ENCODE measurements at regions not wholly inside any gene's neighbourhood (a gene's known extent, or its start where the extent isn't known, plus 50 kb on each side); places are given as distances from the start of the nearest gene placed in this dataset.

- no peaks in the 10 kb centered on the region for H3K4me1 ChIP-seq (ENCODE audit: low read length)
- H3K27ac ChIP-seq (ENCODE audit: low read length), result no peak overlapping the region
- no peak overlapping the region for H2AFZ ChIP-seq (ENCODE audit: low read length)
- H4K20me1 ChIP-seq (ENCODE audit: insufficient read depth, low read depth, low read length), result no peaks in the 10 kb centered on the region
- DNase-seq, result no peak
- no peak overlapping the region for H3K4me2 ChIP-seq (ENCODE audit: low read depth, low read length, poor library complexity, severe bottlenecking)
- H3K9ac ChIP-seq (ENCODE audit: low read length), result no peak overlapping the region
- no peaks in the 10 kb centered on the region for H3K27me3 ChIP-seq (ENCODE audit: low read length)
- no peaks in the 10 kb centered on the region for H3K9me3 ChIP-seq (ENCODE audit: low read length)
- no peaks in the 10 kb centered on the region for H3K36me3 ChIP-seq (ENCODE audit: insufficient read depth, low read length)
- no peaks in the 10 kb centered on the region for H3K9me2 ChIP-seq (replicated peaks; ENCODE audit: insufficient read depth, low read length)
- H3K79me2 ChIP-seq (ENCODE audit: low read length), result no peaks in the 10 kb centered on the region
- H3K4me3 ChIP-seq (ENCODE audit: low read length), result no peak overlapping the region
Measured at GRCh38 chr10:3534433-3534832, 250.6 kb downstream of the KLF6 start.

GRCh38 chr10:3533296-3533695 lies 251.7 kb downstream of the KLF6 start:
- H2AFZ ChIP-seq (ENCODE audit: low read length), result no peak overlapping the region
- no peaks in the 10 kb centered on the region for H3K79me2 ChIP-seq (ENCODE audit: low read length)
- no peaks in the 10 kb centered on the region for H3K9me2 ChIP-seq (replicated peaks; ENCODE audit: insufficient read depth, low read length)
- no peaks in the 10 kb centered on the region for H4K20me1 ChIP-seq (ENCODE audit: insufficient read depth, low read depth, low read length)
- no peak for DNase-seq
- H3K4me3 ChIP-seq (ENCODE audit: low read length), result no peak overlapping the region
- no peak overlapping the region for H3K27ac ChIP-seq (ENCODE audit: low read length)
- H3K27me3 ChIP-seq (ENCODE audit: low read length), result no peaks in the 10 kb centered on the region
- H3K9me3 ChIP-seq (ENCODE audit: low read length), result no peaks in the 10 kb centered on the region
- H3K4me2 ChIP-seq (ENCODE audit: low read depth, low read length, poor library complexity, severe bottlenecking), result no peak overlapping the region
- no peaks in the 10 kb centered on the region for H3K36me3 ChIP-seq (ENCODE audit: insufficient read depth, low read length)
- no peaks in the 10 kb centered on the region for H3K4me1 ChIP-seq (ENCODE audit: low read length)
- no peak overlapping the region for H3K9ac ChIP-seq (ENCODE audit: low read length)

- Histone ChIP-seq H3K36me3 (ENCODE audit: insufficient read depth, low read length) (no peaks in the 10 kb centered on the region), H2AFZ (ENCODE audit: low read length) (no peak overlapping the region), H3K4me1 (ENCODE audit: low read length) (no peaks in the 10 kb centered on the region), H3K27ac (ENCODE audit: low read length) (no peak overlapping the region), H3K9ac (ENCODE audit: low read length) (no peak overlapping the region), H3K79me2 (ENCODE audit: low read length) (no peaks in the 10 kb centered on the region), H3K9me3 (ENCODE audit: low read length) (no peaks in the 10 kb centered on the region), H3K9me2 (replicated peaks; ENCODE audit: insufficient read depth, low read length) (no peaks in the 10 kb centered on the region), H3K27me3 (ENCODE audit: low read length) (no peaks in the 10 kb centered on the region), H3K4me2 (ENCODE audit: low read depth, low read length, poor library complexity, severe bottlenecking) (no peak overlapping the region), H4K20me1 (ENCODE audit: insufficient read depth, low read depth, low read length) (no peaks in the 10 kb centered on the region), H3K4me3 (ENCODE audit: low read length) (no peak overlapping the region)
- no peak for DNase-seq
Measured at GRCh38 chr10:3532644-3533043, 252.4 kb downstream of the KLF6 start.

- Histone ChIP-seq H3K79me2 (ENCODE audit: low read length) (no peaks in the 10 kb centered on the region), H3K4me1 (ENCODE audit: low read length) (no peaks in the 10 kb centered on the region), H3K9me2 (replicated peaks; ENCODE audit: insufficient read depth, low read length) (no peaks in the 10 kb centered on the region), H3K9ac (ENCODE audit: low read length) (no peak overlapping the region), H3K4me2 (ENCODE audit: low read depth, low read length, poor library complexity, severe bottlenecking) (no peak overlapping the region), H2AFZ (ENCODE audit: low read length) (no peak overlapping the region), H3K36me3 (ENCODE audit: insufficient read depth, low read length) (no peaks in the 10 kb centered on the region), H4K20me1 (ENCODE audit: insufficient read depth, low read depth, low read length) (no peaks in the 10 kb centered on the region), H3K9me3 (ENCODE audit: low read length) (no peaks in the 10 kb centered on the region), H3K27ac (ENCODE audit: low read length) (no peak overlapping the region), H3K4me3 (ENCODE audit: low read length) (no peak overlapping the region), H3K27me3 (ENCODE audit: low read length) (no peaks in the 10 kb centered on the region)
- no peak for DNase-seq
Measured at GRCh38 chr10:3531670-3532069, 253.3 kb downstream of the KLF6 start.

- Histone ChIP-seq H3K36me3 (ENCODE audit: insufficient read depth, low read length) (no peaks in the 10 kb centered on the region), H3K4me3 (ENCODE audit: low read length) (no peak overlapping the region)
Measured at GRCh38 chr10:3530783-3531645, 254.0 kb downstream of the KLF6 start.

GRCh38 chr10:3530346-3530745 lies 254.7 kb downstream of the KLF6 start:
- Histone ChIP-seq H3K4me1 (ENCODE audit: low read length) (no peaks in the 10 kb centered on the region), H3K36me3 (ENCODE audit: insufficient read depth, low read length) (no peaks in the 10 kb centered on the region), H2AFZ (ENCODE audit: low read length) (no peak overlapping the region), H3K4me3 (ENCODE audit: low read length) (no peak overlapping the region), H3K79me2 (ENCODE audit: low read length) (no peaks in the 10 kb centered on the region), H3K27me3 (ENCODE audit: low read length) (no peaks in the 10 kb centered on the region), H3K9me3 (ENCODE audit: low read length) (no peaks in the 10 kb centered on the region), H4K20me1 (ENCODE audit: insufficient read depth, low read depth, low read length) (no peaks in the 10 kb centered on the region), H3K9ac (ENCODE audit: low read length) (no peak overlapping the region), H3K4me2 (ENCODE audit: low read depth, low read length, poor library complexity, severe bottlenecking) (no peak overlapping the region), H3K9me2 (replicated peaks; ENCODE audit: insufficient read depth, low read length) (no peaks in the 10 kb centered on the region), H3K27ac (ENCODE audit: low read length) (no peak overlapping the region)
- DNase-seq, result no peak

More at GRCh38 chr10:3530783-3531645, 254.0 kb downstream of the KLF6 start:
- Histone ChIP-seq H3K9me3 (ENCODE audit: low read length) (no peaks in the 10 kb centered on the region), H3K9me2 (replicated peaks; ENCODE audit: insufficient read depth, low read length) (no peaks in the 10 kb centered on the region), H3K4me2 (ENCODE audit: low read depth, low read length, poor library complexity, severe bottlenecking) (no peak overlapping the region), H3K4me1 (ENCODE audit: low read length) (no peaks in the 10 kb centered on the region), H3K27me3 (ENCODE audit: low read length) (no peaks in the 10 kb centered on the region), H3K79me2 (ENCODE audit: low read length) (no peaks in the 10 kb centered on the region), H3K27ac (ENCODE audit: low read length) (no peak overlapping the region), H3K9ac (ENCODE audit: low read length) (no peak overlapping the region), H4K20me1 (ENCODE audit: insufficient read depth, low read depth, low read length) (no peaks in the 10 kb centered on the region), H2AFZ (ENCODE audit: low read length) (no peak overlapping the region)
- DNase-seq, result no peak

- Histone ChIP-seq H3K4me3 (ENCODE audit: low read length) (no peak overlapping the region), H3K4me1 (ENCODE audit: low read length) (no peaks in the 10 kb centered on the region), H3K27me3 (ENCODE audit: low read length) (no peaks in the 10 kb centered on the region)
Measured at GRCh38 chr10:3529691-3530090, 255.3 kb downstream of the KLF6 start.

GRCh38 chr10:3528823-3529403 lies 256.1 kb downstream of the KLF6 start:
- Histone ChIP-seq H3K36me3 (ENCODE audit: insufficient read depth, low read length) (no peaks in the 10 kb centered on the region), H4K20me1 (ENCODE audit: insufficient read depth, low read depth, low read length) (no peaks in the 10 kb centered on the region), H2AFZ (ENCODE audit: low read length) (no peak overlapping the region), H3K27me3 (ENCODE audit: low read length) (no peaks in the 10 kb centered on the region), H3K27ac (ENCODE audit: low read length) (no peak overlapping the region), H3K4me1 (ENCODE audit: low read length) (no peaks in the 10 kb centered on the region), H3K9me2 (replicated peaks; ENCODE audit: insufficient read depth, low read length) (no peaks in the 10 kb centered on the region), H3K9ac (ENCODE audit: low read length) (no peak overlapping the region), H3K4me3 (ENCODE audit: low read length) (no peak overlapping the region), H3K4me2 (ENCODE audit: low read depth, low read length, poor library complexity, severe bottlenecking) (no peak overlapping the region), H3K9me3 (ENCODE audit: low read length) (no peaks in the 10 kb centered on the region), H3K79me2 (ENCODE audit: low read length) (no peaks in the 10 kb centered on the region)
- no peak for DNase-seq

More at GRCh38 chr10:3529691-3530090, 255.3 kb downstream of the KLF6 start:
- Histone ChIP-seq H4K20me1 (ENCODE audit: insufficient read depth, low read depth, low read length) (no peaks in the 10 kb centered on the region), H2AFZ (ENCODE audit: low read length) (no peak overlapping the region), H3K36me3 (ENCODE audit: insufficient read depth, low read length) (no peaks in the 10 kb centered on the region), H3K27ac (ENCODE audit: low read length) (no peak overlapping the region), H3K9ac (ENCODE audit: low read length) (no peak overlapping the region), H3K4me2 (ENCODE audit: low read depth, low read length, poor library complexity, severe bottlenecking) (no peak overlapping the region), H3K9me3 (ENCODE audit: low read length) (no peaks in the 10 kb centered on the region), H3K79me2 (ENCODE audit: low read length) (no peaks in the 10 kb centered on the region), H3K9me2 (replicated peaks; ENCODE audit: insufficient read depth, low read length) (no peaks in the 10 kb centered on the region)
- no peak for DNase-seq

Data from Karpas-422 (cell line).